ENCODE measurements at regions not wholly inside any gene's neighbourhood (a gene's known extent, or its start where the extent isn't known, plus 50 kb on each side); places are given as distances from the start of the nearest gene placed in this dataset.

DNA sequence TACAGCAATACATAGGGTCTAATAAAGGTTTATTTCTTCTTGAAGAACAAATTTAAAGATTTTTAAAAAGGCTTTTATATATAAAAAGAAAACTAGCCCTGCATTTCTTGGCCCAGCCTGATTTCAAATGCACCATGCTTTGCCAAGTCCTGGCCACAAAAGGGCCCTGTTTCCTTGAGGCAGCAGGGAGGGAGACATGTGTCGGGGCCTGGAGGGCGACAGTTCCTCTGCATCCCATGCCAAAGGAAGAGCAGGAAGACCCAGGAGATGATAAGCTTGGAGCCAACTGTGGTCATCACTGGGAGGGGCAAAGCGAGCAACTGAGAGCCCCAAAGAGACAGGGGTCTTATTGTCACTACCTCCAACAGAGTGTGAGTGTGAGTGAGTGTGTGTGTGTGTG lies 571.5 kb upstream of the PSMD7 start:
- H3K36me3 ChIP-seq (ENCODE audit: insufficient read depth, low read depth, low read length): no peaks in the 10 kb centered on the region
- no peak overlapping the region for H3K4me3 ChIP-seq (ENCODE audit: low read length)
- no peaks in the 10 kb centered on the region for H3K9me3 ChIP-seq (ENCODE audit: insufficient read depth, low read depth, low read length)
- H3K27ac ChIP-seq (ENCODE audit: low read length): no peak overlapping the region
- no peaks in the 10 kb centered on the region for H3K27me3 ChIP-seq (ENCODE audit: insufficient read depth, low read length)
- no peak overlapping the region for H3K9ac ChIP-seq (ENCODE audit: low read depth, low read length)
- H3K4me1 ChIP-seq (ENCODE audit: insufficient read depth, low read length): no peaks in the 10 kb centered on the region

DNA sequence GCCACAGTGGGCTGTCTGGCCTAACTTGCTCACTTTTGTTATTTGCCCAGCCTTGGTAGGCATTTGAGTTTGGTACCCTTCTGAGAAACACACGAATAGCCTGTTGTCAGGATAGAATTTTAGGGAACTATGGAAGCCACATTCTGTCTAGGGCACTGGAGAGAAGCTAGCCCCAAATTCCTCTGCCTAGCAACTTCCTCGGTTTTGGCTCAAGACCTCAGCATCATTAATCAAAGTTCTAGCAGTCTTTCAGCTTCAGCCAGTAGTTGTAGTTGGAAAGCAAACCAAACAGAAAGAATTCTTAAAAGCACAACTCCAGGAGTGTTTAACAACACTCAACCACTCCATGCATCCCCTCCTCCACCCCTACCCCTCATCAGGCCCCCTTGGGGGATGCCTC lies 572.1 kb upstream of the PSMD7 start:
- H3K27me3 ChIP-seq (ENCODE audit: insufficient read depth, low read length): no peaks in the 10 kb centered on the region

DNA sequence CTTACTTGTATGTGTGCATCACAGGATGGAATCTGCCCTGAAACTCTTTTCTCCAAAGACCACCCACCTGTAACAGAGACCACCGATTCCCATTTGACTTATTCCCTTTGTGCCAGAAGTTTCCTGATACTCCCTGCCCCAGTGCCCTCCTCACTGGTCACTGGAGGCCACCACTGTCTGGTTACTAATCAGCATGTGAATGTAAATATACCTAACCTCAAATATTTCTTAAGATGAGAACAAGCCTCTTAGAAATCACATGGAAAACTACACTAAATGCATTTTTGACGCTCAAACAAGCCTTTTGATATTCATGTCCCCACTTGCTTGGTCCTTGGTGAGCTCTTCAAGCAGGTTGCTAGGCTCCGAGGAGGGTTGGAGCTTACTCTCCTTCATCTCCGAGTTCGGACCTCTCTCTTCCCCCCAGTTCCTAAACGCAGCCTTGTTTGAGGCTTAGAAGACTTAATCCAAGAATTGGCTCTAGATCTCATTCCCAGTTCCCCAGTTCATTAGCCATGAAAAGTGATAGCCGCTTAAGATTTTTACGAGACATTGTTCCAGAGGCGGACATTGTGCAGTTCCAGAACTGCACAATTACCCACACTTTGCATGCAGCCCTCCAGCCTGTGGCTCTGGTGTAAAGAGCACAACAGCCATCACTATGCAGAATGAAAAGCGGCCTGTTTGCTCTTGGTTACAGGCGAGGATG lies 579.2 kb upstream of the PSMD7 start:
- Histone ChIP-seq H3K9me3 (ENCODE audit: insufficient read depth, low read depth, low read length) (no peaks in the 10 kb centered on the region), H3K4me3 (ENCODE audit: low read length) (no peak overlapping the region), H3K36me3 (ENCODE audit: insufficient read depth, low read depth, low read length) (no peaks in the 10 kb centered on the region), H3K27me3 (ENCODE audit: insufficient read depth, low read length) (no peaks in the 10 kb centered on the region), H3K9ac (ENCODE audit: low read depth, low read length) (no peak overlapping the region), H3K27ac (ENCODE audit: low read length) (no peak overlapping the region), H3K4me1 (ENCODE audit: insufficient read depth, low read length) (peaks cover 3% of the 10 kb centered on the region; the same call in 1 of the 2 replicates)

More for the DNA sequence above, 572.1 kb upstream of the PSMD7 start:
- H3K4me3 ChIP-seq (ENCODE audit: low read length): no peak overlapping the region
- no peaks in the 10 kb centered on the region for H3K4me1 ChIP-seq (ENCODE audit: insufficient read depth, low read length)
- H3K36me3 ChIP-seq (ENCODE audit: insufficient read depth, low read depth, low read length): no peaks in the 10 kb centered on the region
- H3K9me3 ChIP-seq (ENCODE audit: insufficient read depth, low read depth, low read length): no peaks in the 10 kb centered on the region
- H3K27ac ChIP-seq (ENCODE audit: low read length): no peak overlapping the region
- no peak overlapping the region for H3K9ac ChIP-seq (ENCODE audit: low read depth, low read length)

DNA sequence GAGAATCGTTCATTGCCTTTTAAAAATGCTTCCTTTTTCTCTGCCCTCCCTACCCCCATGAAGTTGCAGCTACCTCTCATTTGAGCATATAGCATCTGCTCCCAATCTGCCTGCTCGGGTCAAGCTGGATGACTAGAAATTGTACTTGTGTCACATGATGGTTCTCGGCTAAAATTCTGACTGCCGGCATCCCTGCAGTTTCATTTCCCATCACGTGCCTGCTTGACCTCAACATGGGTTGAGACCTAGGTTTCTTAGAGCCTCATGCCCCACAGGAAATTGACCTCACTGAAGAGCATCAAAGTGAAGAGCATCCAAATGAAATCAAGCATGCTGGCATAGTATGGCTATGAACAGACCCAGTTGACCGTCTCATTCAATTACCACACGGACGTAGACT lies 581.6 kb upstream of the PSMD7 start:
- no peak overlapping the region for H3K27ac ChIP-seq (ENCODE audit: low read length)
- H3K9me3 ChIP-seq (ENCODE audit: insufficient read depth, low read depth, low read length): no peaks in the 10 kb centered on the region
- H3K4me1 ChIP-seq (ENCODE audit: insufficient read depth, low read length): peaks cover 3% of the 10 kb centered on the region; the same call in 1 of the 2 replicates
- no peaks in the 10 kb centered on the region for H3K27me3 ChIP-seq (ENCODE audit: insufficient read depth, low read length)
- no peak overlapping the region for H3K9ac ChIP-seq (ENCODE audit: low read depth, low read length)
- no peak overlapping the region for H3K4me3 ChIP-seq (ENCODE audit: low read length)
- H3K36me3 ChIP-seq (ENCODE audit: insufficient read depth, low read depth, low read length): no peaks in the 10 kb centered on the region

DNA sequence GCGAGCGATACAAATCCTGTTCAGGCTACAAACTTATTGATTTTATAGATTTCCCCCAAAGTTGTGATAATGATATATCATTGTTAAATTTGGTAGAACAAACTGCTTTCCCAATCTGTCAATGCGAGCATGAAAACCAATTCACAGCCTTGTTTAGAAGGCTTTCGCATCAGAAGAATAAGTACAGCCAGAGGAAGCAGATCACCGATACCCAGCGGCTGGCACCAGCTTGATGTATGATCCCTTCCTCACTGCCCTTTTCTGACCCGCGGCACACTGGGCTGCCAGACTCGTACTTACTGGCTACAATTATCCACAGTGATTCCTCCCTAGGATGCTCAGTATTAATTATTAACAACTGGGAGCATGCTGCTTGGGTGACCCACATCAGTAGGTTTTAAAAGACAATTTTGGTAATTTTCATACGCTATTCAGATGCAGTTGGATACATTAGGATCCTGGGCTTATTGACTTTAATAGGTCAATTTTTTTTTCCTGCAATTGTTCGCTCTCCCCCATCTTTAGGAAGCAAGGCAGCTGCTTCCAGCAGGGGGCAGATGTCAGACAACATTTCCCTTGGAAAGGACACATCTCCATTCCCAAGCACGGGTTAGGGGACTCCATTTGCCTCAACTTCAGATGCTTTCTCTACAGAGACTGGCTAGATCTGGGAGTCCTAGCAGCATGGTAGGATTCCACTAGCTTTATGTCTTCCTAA lies 582.7 kb upstream of the PSMD7 start:
- Histone ChIP-seq H3K27me3 (ENCODE audit: insufficient read depth, low read length) (no peaks in the 10 kb centered on the region), H3K4me3 (ENCODE audit: low read length) (no peak overlapping the region), H3K9ac (ENCODE audit: low read depth, low read length) (no peak overlapping the region), H3K9me3 (ENCODE audit: insufficient read depth, low read depth, low read length) (no peaks in the 10 kb centered on the region), H3K36me3 (ENCODE audit: insufficient read depth, low read depth, low read length) (no peaks in the 10 kb centered on the region), H3K27ac (ENCODE audit: low read length) (no peak overlapping the region), H3K4me1 (ENCODE audit: insufficient read depth, low read length) (peaks cover 3% of the 10 kb centered on the region; the same call in 1 of the 2 replicates)

DNA sequence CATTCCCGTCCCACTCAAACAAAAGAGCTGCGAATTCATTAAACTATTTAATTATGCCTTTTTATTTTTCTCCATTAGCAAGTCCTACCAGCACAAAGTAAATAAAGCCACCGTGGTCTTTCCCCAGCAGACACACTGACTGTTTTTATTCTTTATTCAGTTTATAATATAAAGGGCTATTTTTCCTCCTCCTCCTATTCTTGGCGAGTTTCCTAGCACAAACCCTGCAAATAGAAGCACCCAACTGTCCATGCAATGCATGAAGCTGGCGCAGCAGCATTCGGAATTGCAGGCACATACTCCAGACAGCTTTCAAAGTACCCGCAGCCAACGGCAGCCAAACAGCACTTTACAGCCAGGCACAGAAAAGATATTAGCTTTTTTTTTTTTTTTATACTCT lies 583.4 kb upstream of the PSMD7 start:
- Histone ChIP-seq H3K4me3 (ENCODE audit: low read length) (no peak overlapping the region), H3K36me3 (ENCODE audit: insufficient read depth, low read depth, low read length) (no peaks in the 10 kb centered on the region), H3K9ac (ENCODE audit: low read depth, low read length) (no peak overlapping the region), H3K27ac (ENCODE audit: low read length) (no peak overlapping the region), H3K9me3 (ENCODE audit: insufficient read depth, low read depth, low read length) (no peaks in the 10 kb centered on the region), H3K27me3 (ENCODE audit: insufficient read depth, low read length) (no peaks in the 10 kb centered on the region), H3K4me1 (ENCODE audit: insufficient read depth, low read length) (peaks cover 3% of the 10 kb centered on the region; the same call in 1 of the 2 replicates)

DNA sequence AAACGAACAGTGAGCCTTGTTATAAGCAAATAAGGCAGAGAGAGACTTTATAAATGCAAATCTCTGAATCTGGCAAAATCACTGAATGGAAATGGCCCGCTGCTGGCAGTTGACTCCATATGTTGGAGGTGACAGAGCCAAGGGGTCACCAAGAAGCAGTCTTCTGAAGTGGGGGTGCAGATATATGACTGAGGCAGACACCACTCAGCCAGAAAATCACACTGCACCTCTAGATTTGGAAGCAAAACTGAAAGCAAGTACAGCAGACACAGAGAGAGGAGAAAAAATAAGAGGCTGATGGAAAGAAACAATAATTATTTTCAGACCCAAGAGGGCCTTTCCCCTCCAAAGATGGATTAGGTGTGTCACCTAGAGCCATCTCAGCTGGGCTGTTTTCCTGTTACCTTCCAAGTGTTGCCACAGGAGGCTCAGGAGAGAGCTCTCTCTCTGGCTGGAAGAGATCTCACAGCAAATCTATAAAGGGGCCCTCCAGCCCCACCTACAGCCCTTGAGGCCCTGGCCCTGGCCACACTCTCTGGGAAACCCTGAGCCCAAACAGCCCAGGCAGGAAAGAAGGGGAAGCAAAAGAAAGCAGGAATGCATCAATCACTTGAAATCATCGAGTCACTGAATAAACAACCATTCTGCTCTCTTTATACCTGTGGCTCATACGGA lies 585.1 kb upstream of the PSMD7 start:
- H3K27me3 ChIP-seq (ENCODE audit: insufficient read depth, low read length): no peaks in the 10 kb centered on the region
- no peak overlapping the region for H3K27ac ChIP-seq (ENCODE audit: low read length)
- no peaks in the 10 kb centered on the region for H3K9me3 ChIP-seq (ENCODE audit: insufficient read depth, low read depth, low read length)
- H3K4me3 ChIP-seq (ENCODE audit: low read length): no peak overlapping the region
- peaks cover 3% of the 10 kb centered on the region; the same call in 1 of the 2 replicates for H3K4me1 ChIP-seq (ENCODE audit: insufficient read depth, low read length)
- no peak overlapping the region for H3K9ac ChIP-seq (ENCODE audit: low read depth, low read length)
- H3K36me3 ChIP-seq (ENCODE audit: insufficient read depth, low read depth, low read length): no peaks in the 10 kb centered on the region

DNA sequence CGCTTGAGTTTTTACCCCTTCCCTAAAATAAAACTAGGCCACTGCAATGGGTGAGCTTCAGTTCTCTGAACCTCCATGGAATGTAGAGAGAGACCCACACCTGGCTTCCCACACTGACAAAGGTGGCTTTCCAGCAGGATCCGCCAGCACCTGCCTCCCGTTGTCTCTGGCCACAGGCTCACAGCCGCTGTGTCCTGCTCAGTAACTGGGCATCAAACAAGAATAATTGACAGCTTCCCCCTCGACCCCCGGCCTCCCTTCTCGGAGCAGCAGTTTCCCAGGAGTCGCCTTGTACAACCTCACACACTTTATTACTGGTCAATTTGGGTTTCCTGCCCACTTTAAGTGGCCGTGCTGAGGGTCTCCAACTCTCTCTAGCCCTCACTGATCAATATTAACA lies 586.1 kb upstream of the PSMD7 start:
- Histone ChIP-seq H3K9me3 (ENCODE audit: insufficient read depth, low read depth, low read length) (no peaks in the 10 kb centered on the region), H3K4me1 (ENCODE audit: insufficient read depth, low read length) (peaks cover 3% of the 10 kb centered on the region; the same call in 1 of the 2 replicates), H3K36me3 (ENCODE audit: insufficient read depth, low read depth, low read length) (no peaks in the 10 kb centered on the region), H3K9ac (ENCODE audit: low read depth, low read length) (no peak overlapping the region), H3K27ac (ENCODE audit: low read length) (no peak overlapping the region), H3K27me3 (ENCODE audit: insufficient read depth, low read length) (no peaks in the 10 kb centered on the region), H3K4me3 (ENCODE audit: low read length) (no peak overlapping the region)

DNA sequence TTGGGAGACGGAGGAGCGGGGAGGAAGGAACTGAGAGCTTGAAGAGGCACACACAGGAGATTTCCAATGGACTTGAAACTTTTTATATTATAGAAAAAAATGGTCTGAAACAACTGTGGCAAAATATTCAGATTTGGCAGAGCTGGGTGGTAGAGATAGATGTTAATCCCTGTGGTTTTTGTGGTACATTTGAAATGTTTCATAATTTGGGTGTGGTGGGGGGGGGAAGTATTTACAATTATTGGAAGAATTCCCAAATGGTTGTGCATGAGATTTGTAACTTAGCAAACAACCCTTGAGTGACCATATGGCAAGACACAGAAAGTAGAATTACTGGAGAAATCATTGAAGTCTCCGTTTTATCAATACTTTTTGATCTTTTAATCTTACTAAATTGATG lies 588.8 kb upstream of the PSMD7 start:
- no peak overlapping the region for H3K4me3 ChIP-seq (ENCODE audit: low read length)
- 0 out of 2 replicates have a peak, but pooled peaks cover under 1% of the 10 kb centered on the region for H3K4me1 ChIP-seq (ENCODE audit: insufficient read depth, low read length)
- H3K27me3 ChIP-seq (ENCODE audit: insufficient read depth, low read length): no peaks in the 10 kb centered on the region
- no peak overlapping the region for H3K9ac ChIP-seq (ENCODE audit: low read depth, low read length)
- no peak overlapping the region for H3K27ac ChIP-seq (ENCODE audit: low read length)
- H3K36me3 ChIP-seq (ENCODE audit: insufficient read depth, low read depth, low read length): no peaks in the 10 kb centered on the region
- H3K9me3 ChIP-seq (ENCODE audit: insufficient read depth, low read depth, low read length): no peaks in the 10 kb centered on the region

DNA sequence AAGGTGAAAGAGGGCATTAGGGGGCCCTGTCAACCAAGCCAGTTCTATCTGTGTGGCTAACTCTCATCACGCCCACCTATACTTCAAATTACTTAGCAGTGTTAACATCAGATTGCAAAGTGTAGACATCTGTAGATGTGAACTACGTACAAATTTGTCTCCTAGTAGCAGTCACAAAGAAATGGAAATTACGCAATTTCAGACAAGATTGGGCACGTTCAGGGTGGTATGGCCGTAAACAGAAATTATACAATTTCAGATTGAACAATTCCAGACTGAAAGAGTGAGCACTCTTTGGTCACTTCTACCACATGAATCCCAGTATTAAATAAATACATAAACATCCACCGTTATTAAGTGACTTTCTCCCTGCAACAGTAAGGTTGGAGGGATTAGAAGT lies 592.7 kb upstream of the PSMD7 start:
- no peaks in the 10 kb centered on the region for H3K27me3 ChIP-seq (ENCODE audit: insufficient read depth, low read length)
- H3K9me3 ChIP-seq (ENCODE audit: insufficient read depth, low read depth, low read length): no peaks in the 10 kb centered on the region
- H3K36me3 ChIP-seq (ENCODE audit: insufficient read depth, low read depth, low read length): no peaks in the 10 kb centered on the region
- H3K4me3 ChIP-seq (ENCODE audit: low read length): no peak overlapping the region
- no peaks in the 10 kb centered on the region for H3K4me1 ChIP-seq (ENCODE audit: insufficient read depth, low read length)
- H3K9ac ChIP-seq (ENCODE audit: low read depth, low read length): no peak overlapping the region
- no peak overlapping the region for H3K27ac ChIP-seq (ENCODE audit: low read length)

DNA sequence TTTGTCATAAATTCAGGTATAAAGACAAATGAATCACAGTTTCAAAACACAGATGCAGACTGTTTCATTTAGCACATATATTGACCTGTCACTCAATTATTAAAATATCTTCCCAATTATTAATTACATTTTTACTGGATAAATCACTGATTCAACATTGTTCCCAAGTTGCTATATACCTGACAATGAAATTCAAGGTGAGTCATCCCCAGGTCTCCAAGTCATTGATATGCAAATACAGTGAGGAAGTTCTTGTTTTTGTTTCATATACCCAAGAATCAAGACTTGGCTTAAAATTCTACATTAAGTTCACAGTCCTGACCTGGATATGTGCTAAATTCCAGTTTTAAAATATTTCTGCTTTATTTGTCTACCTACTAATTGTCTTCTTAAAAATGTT lies 599.3 kb upstream of the PSMD7 start:
- no peak overlapping the region for H3K27ac ChIP-seq (ENCODE audit: low read length)
- no peaks in the 10 kb centered on the region for H3K36me3 ChIP-seq (ENCODE audit: insufficient read depth, low read depth, low read length)
- peaks cover 13% of the 10 kb centered on the region; the same call in 1 of the 2 replicates for H3K4me1 ChIP-seq (ENCODE audit: insufficient read depth, low read length)
- no peak overlapping the region for H3K9ac ChIP-seq (ENCODE audit: low read depth, low read length)
- H3K27me3 ChIP-seq (ENCODE audit: insufficient read depth, low read length): no peaks in the 10 kb centered on the region
- no peaks in the 10 kb centered on the region for H3K9me3 ChIP-seq (ENCODE audit: insufficient read depth, low read depth, low read length)
- peak overlapping the region; percentile 29; the same call in 1 of the 2 replicates for H3K4me3 ChIP-seq (ENCODE audit: low read length)

Measured in iPS-20b (cell line).